GM12873 (cell line): ENCODE measurements at regions not wholly inside any gene's neighbourhood (a gene's known extent, or its start where the extent isn't known, plus 50 kb on each side); places are given as distances from the start of the nearest gene placed in this dataset.

Experiments
- TF ChIP-seq, protein P1 (sequence below): IDR thresholded peaks from 2 replicates; pipeline ENCODE4 v1.5.1; 2012; ENCODE audit warnings: low read depth, mild to moderate bottlenecking, moderate library complexity, low read length, control low read depth; ENCODE audit not compliant: insufficient read depth; ENCODE audit errors: missing control alignments

GRCh38 chr4:55744369-55744768 lies 75.2 kb upstream of the EXOC1L start:
- TF ChIP-seq, protein P1, sequence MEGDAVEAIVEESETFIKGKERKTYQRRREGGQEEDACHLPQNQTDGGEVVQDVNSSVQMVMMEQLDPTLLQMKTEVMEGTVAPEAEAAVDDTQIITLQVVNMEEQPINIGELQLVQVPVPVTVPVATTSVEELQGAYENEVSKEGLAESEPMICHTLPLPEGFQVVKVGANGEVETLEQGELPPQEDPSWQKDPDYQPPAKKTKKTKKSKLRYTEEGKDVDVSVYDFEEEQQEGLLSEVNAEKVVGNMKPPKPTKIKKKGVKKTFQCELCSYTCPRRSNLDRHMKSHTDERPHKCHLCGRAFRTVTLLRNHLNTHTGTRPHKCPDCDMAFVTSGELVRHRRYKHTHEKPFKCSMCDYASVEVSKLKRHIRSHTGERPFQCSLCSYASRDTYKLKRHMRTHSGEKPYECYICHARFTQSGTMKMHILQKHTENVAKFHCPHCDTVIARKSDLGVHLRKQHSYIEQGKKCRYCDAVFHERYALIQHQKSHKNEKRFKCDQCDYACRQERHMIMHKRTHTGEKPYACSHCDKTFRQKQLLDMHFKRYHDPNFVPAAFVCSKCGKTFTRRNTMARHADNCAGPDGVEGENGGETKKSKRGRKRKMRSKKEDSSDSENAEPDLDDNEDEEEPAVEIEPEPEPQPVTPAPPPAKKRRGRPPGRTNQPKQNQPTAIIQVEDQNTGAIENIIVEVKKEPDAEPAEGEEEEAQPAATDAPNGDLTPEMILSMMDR, result no peak

DNA sequence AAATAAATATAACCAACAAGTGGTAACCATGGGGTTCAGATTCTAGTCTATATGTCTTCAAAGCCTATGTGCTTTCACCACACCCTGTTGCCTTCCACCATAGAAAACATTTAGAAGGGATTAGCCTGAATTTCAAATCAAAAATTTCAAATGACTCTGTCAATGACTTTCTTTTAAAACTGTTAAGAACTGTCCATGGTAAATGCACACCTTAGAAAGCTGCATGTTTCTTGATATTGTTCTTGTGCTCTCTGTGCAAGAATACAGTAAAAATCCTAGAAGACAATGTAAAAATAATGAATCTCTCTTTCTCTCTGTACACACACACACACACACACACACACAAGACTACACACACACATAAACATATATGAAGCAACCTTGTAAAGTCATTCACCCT lies 74.6 kb upstream of the EXOC1L start:
- TF ChIP-seq, protein P1, result no peak

DNA sequence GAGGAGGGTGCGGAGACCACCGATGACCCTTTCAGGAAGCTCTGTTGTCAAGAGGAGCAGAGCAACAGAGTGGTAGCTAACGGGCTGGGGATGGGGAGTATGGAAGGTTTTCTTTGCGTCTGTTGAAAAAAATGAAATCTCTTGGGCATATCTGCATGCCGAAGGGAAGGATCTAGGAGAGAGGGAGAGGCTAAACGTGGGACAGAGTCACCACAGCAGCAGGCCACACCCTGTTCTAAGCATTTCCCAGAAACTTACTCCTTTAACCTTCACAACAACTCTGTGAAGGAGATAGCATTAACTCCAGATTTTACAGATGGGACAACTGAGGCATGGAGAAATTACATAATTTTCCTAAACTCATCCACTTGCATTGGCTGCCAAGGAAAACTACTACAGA lies 71.8 kb upstream of the EXOC1L start:
- TF ChIP-seq, protein P1, result no peak

DNA sequence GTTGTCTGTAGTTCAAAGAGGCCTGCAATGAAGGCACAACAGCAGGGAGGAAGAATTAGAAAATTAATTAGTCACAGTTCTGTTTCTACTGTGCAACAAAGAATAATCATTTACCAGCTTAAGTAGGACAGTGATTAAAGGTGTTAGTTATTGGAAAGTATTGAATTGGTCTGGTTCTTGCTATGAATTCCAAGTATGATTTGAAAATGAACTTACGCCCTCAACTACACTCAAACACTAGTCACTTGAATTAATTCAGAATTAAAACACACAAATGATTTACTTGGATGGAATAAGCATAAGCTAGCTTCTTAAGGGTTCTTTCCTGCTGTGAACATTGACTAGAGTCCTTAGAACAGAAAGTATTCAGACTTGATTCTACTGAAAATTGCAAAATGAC lies 69.9 kb upstream of the EXOC1L start:
- TF ChIP-seq, protein P1, result no peak

- TF ChIP-seq, protein P1, result no peak
These were observed 66.8 kb upstream of the EXOC1L start for GRCh38 chr4:55752810-55753209.

- TF ChIP-seq, protein P1, result no peak
These were observed 65.7 kb upstream of the EXOC1L start for GRCh38 chr4:55753856-55754255.

DNA sequence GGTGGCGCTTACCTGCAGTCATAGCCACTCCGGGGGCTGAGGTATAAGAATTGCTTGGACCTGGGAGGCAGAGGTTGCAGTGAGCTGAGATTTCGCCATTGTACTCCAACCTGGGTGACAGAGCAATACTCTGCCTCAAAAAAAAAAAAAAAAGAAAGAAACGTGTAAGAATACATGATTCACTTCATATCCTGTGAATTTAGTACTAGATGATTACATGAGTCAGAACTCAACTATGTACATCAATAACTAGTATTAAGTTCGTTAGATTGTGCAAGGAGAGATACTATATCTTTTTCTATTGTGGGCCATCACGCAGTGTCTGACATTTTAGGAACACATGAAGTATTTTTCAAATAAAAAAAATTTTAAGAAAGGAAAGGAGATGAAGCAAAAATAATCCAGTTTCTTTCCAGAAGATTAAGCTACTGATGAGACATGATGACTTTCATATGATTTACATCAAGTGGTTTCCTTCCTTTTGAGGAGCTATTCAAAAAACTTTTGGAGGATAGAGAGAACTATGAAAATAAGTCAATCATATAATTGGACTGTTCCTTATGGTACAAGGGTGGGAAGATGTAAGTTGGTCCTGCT lies 64.7 kb upstream of the EXOC1L start:
- TF ChIP-seq, protein P1, result no peak

DNA sequence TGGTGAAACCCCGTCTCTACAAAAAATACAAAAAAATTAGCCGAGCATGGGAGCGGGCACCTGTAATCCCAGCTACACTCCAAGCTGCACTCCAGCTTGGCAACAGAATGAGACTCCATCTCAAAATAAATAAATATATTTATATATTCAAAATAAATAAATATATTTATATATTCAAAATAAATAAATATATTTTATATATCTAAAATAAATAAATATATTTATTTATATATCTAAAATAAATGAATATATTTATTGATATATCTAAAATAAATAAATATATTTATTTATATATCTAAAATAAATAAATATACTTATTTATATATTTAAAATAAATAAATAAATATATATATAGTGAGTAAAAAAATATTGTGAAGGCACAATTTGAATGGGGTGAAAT lies 63.4 kb upstream of the EXOC1L start:
- TF ChIP-seq, protein P1, result no peak
